Stomach (tissue), 8 donors: ENCODE measurements at regions not wholly inside any gene's neighbourhood (a gene's known extent, or its start where the extent isn't known, plus 50 kb on each side); places are given as distances from the start of the nearest gene placed in this dataset.
"Not testable (repeated sequence)": the region's sequence is repeated elsewhere in the genome, so short reads cannot be mapped to it uniquely, and the experiment has no call there.

ENCODE experiments used
- DNase-seq, 2 donors: peaks; one replicate each; pipeline versions ENCODE4 v3.0.0 to v3.0.0-alpha.2; 2013 to 2019
- H3K27ac ChIP-seq, 5 donors: fragments of 200-600 bp in 4 of 5; sonication (generic) in 4 of 5; one replicate each; pipeline ENCODE4 v1.5.1; 2013 to 2019; ENCODE audit warnings: mild to moderate bottlenecking in 1 of 5, moderate library complexity in 1 of 5
- H3K27me3 ChIP-seq, 3 donors: fragments of 200-600 bp; sonication (generic); one replicate each; pipeline ENCODE4 v1.5.1; 2017 to 2019; ENCODE audit warnings: mixed run types in 1 of 3
- H3K36me3 ChIP-seq, 4 donors: fragments of 200-600 bp; sonication (generic); 1 replicate in 3 of 4; 2 replicates in 1 of 4; pipeline ENCODE4 v1.5.1; 2016 to 2019
- H3K4me1 ChIP-seq, 4 donors: fragments of 200-600 bp; sonication (generic); one replicate each; pipeline ENCODE4 v1.5.1; 2016 to 2019
- H3K4me3 ChIP-seq, 4 donors: fragments of 200-600 bp; sonication (generic) in 3 of 4; one replicate each; pipeline ENCODE4 v1.5.1; 2016 to 2019; ENCODE audit warnings: mild to moderate bottlenecking in 1 of 4
- H3K9me3 ChIP-seq, 4 donors: fragments of 200-600 bp; sonication (generic); one replicate each; pipeline ENCODE4 v1.5.1; 2016 to 2019
- EP300 ChIP-seq: sonication (generic); formaldehyde crosslinking; IDR thresholded peaks from one replicate; pipeline ENCODE4 v1.6.1; 2017; ENCODE audit warnings: antibody characterized with exemption
- POLR2A ChIP-seq, 4 donors: fragments of 450-650 bp; IDR thresholded peaks; one replicate each; pipeline ENCODE4 v1.6.1; 2016; ENCODE audit warnings: antibody characterized with exemption in 4 of 4, control low read depth in 2 of 4, mild to moderate bottlenecking in 1 of 4, moderate library complexity in 1 of 4
- POLR2AphosphoS5 ChIP-seq, 3 donors: sonication (generic); formaldehyde crosslinking; IDR thresholded peaks; one replicate each; pipeline ENCODE4 v1.6.1; 2016; ENCODE audit warnings: antibody characterized with exemption in 3 of 3
- WGBS, 5 donors: extraction: QIAGEN DNeasy Blood & Tissue Kit in 3 of 5; methylation state at CpG; one replicate each; pipeline versions ENCODE4 v1.1.5 to v1.1.7; 2013 to 2018; 5-methylcytosine and 5-hydroxymethylcytosine counted together
- intact Hi-C: fragments of 100-400 bp; cut with DNase I; formaldehyde crosslinking; loops from one replicate; pipeline ENCODE4 v1.15.1; 2023; ENCODE audit warnings: low total_unique reads
- TF ChIP-seq, protein P1 (sequence below), 7 experiments: fragments of 450-650 bp in 4 of 7; fragments of 200-600 bp in 3 of 7; sonication (generic) in 3 of 7; IDR thresholded peaks; one replicate each; pipeline ENCODE4 v1.5.1; 2016 to 2019; ENCODE audit warnings: antibody characterized with exemption in 7 of 7, control low read depth in 2 of 7, mild to moderate bottlenecking in 1 of 7
- donor health status: healthy with polysubstance abuse.
- donor health status: Bipolar disorder and iron deficiency.
- donor health status: healthy.

DNA sequence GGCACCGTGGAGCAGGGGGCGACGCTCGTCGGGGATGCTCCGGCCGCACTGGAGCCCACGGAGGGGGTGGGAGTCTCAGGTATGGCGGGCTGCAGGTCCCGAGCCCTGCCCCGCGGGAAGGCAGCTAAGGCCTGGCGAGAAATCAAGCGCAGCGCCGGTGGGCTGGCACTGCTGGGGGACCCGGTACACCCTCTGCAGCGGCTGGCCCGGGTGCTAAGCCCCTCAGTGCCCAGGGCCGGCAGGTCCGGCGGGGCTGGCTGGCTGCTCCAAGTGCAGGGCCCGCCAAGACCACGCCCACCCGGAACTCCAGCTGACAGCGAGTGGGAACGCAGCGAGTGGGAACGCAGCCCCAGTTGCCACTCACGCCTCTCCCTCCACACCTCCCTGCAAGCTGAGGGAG, 676.4 kb downstream of the SI start:
- Histone ChIP-seq H3K4me3 (no peak overlapping the region), H3K36me3 (no peaks in the 10 kb centered on the region), H3K9me3 (peaks cover 0 to 8% (median 0%) of the 10 kb centered on the region in 4 donors), H3K27ac (no peak overlapping the region), H3K27me3 (no peaks in the 10 kb centered on the region), H3K4me1 (no peaks in the 10 kb centered on the region)
- intact Hi-C loops, result no loop called here
- TF ChIP-seq POLR2A (IDR thresholded peaks at IDR 0.05), result no peak
- TF ChIP-seq, protein P1, sequence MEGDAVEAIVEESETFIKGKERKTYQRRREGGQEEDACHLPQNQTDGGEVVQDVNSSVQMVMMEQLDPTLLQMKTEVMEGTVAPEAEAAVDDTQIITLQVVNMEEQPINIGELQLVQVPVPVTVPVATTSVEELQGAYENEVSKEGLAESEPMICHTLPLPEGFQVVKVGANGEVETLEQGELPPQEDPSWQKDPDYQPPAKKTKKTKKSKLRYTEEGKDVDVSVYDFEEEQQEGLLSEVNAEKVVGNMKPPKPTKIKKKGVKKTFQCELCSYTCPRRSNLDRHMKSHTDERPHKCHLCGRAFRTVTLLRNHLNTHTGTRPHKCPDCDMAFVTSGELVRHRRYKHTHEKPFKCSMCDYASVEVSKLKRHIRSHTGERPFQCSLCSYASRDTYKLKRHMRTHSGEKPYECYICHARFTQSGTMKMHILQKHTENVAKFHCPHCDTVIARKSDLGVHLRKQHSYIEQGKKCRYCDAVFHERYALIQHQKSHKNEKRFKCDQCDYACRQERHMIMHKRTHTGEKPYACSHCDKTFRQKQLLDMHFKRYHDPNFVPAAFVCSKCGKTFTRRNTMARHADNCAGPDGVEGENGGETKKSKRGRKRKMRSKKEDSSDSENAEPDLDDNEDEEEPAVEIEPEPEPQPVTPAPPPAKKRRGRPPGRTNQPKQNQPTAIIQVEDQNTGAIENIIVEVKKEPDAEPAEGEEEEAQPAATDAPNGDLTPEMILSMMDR (IDR thresholded peaks at IDR 0.05), result no peak
- no peak for TF ChIP-seq POLR2AphosphoS5 (IDR thresholded peaks at IDR 0.05)
- no peak for TF ChIP-seq EP300
- 86 to 99% (median 93%) methylated on average over 12 to 30 of the region's 30 CpGs for WGBS, 5 donors
- DNase-seq, result no peak

DNA sequence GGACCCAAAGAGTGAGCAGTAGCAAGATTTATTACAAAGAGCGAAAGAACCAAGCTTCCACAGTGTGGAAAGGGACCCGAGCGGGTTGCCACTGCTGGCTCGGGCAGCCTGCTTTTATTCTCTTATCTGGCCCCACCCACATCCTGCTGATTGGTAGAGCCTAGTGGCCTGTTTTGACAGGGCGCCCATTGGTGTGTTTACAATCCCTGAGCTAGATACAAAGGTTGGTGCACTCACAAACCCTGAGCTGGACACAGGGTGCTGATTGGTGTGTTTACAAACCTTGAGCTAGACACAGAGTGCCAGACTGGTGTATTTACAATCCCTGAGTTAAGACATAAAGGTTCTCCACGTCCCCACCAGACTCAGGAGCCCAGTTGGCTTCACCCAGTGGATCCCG, 676.9 kb downstream of the SI start:
- H3K36me3 ChIP-seq, H3K4me1 ChIP-seq, H3K27me3 ChIP-seq, intact Hi-C loops, DNase-seq, H3K4me3 ChIP-seq, H3K9me3 ChIP-seq, H3K27ac ChIP-seq: not testable (repeated sequence)
- WGBS, 5 donors, result 56 to 82% (median 61%) methylated on average over 5 to 7 of the region's 7 CpGs

DNA sequence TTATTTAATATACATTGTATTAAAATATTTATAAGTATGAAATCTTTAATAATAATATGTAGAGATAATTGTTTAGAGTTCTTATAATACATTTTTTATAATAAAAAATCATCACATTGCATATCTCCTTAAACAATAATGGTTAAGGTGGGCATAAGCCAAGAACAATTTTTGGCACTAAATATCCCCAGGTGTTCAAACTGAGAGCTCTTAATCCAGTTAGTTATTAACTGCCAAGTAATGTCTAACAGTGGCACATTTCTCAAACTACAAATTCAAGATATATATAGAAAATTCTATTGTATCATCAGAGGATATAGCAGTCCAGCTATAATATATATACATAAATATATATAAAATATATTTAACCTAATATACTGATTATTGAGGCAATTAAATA, 680.8 kb downstream of the SI start:
- Histone ChIP-seq H3K4me1 (no peaks in the 10 kb centered on the region), H3K36me3 (no peaks in the 10 kb centered on the region), H3K27me3 (no peaks in the 10 kb centered on the region), H3K4me3 (no peak overlapping the region), H3K9me3 (peaks cover 0 to 8% (median 0%) of the 10 kb centered on the region in 4 donors), H3K27ac (no peak overlapping the region)
- TF ChIP-seq POLR2AphosphoS5 (IDR thresholded peaks at IDR 0.05) (no peak), EP300 (no peak), POLR2A (IDR thresholded peaks at IDR 0.05) (no peak)
- TF ChIP-seq, protein P1 (IDR thresholded peaks at IDR 0.05), result no peak
- intact Hi-C loops, result no loop called here
- no peak for DNase-seq

DNA sequence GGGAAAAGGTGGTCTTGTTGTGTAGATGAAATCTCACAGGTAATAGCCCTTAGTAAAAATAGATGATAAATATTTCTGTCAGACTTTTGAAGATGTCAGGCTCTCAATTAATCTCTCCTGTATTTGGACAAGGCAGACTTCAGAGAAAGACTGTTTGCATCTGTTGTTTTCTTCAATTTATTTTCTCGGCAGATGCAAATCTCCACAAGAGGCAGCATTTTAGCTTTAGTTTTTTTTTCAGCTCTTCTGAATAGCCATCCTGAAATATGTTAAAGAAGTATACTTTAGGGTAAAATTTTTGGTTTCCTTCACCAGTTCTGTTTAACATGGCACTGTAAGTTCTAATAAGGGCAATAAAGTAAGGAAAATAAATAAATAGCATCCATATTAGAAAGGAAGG, 685.1 kb downstream of the SI start:
- 18 to 59% (median 31%) methylated on average over 1 of the region's 1 CpG for WGBS, 5 donors
- intact Hi-C loops, result no loop called here
- DNase-seq, result no peak
- no peaks in the 10 kb centered on the region for H3K27me3 ChIP-seq
- H3K4me3 ChIP-seq, result no peak overlapping the region
- no peaks in the 10 kb centered on the region for H3K36me3 ChIP-seq
- no peak overlapping the region for H3K27ac ChIP-seq
- TF ChIP-seq POLR2A (IDR thresholded peaks at IDR 0.05), result no peak
- TF ChIP-seq, protein P1 (IDR thresholded peaks at IDR 0.05), result no peak
- TF ChIP-seq EP300, result no peak
- TF ChIP-seq POLR2AphosphoS5 (IDR thresholded peaks at IDR 0.05), result no peak
- H3K4me1 ChIP-seq, result no peaks in the 10 kb centered on the region
- no peaks in the 10 kb centered on the region for H3K9me3 ChIP-seq

DNA sequence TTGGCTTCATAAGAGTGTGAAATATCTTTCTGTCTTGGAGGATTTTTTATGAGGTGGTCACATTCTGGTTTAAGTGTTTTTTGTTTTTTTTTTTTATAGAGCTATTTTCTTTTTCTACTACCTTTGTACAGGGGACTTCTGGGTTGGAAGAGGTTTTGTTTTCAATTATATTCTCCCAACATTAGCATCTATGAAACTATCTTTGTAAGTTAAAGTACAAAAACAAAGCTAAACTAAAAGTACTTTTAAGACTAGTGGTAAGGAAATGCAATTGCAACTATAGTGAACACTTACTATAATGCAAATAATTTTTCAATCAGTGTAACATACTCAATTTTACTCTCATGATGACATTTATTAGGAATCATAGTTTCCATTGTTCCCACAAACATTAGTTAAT, 688.2 kb downstream of the SI start:
- H3K9me3 ChIP-seq, result no peaks in the 10 kb centered on the region
- no peaks in the 10 kb centered on the region for H3K36me3 ChIP-seq
- H3K4me1 ChIP-seq, result no peaks in the 10 kb centered on the region
- intact Hi-C loops, result no loop called here
- no peak overlapping the region for H3K27ac ChIP-seq
- TF ChIP-seq EP300 (no peak), POLR2A (IDR thresholded peaks at IDR 0.05) (no peak), POLR2AphosphoS5 (IDR thresholded peaks at IDR 0.05) (no peak)
- TF ChIP-seq, protein P1 (IDR thresholded peaks at IDR 0.05), result peak in 1 of 7 experiments; percentile 13
- no peak overlapping the region for H3K4me3 ChIP-seq
- no peak for DNase-seq
- H3K27me3 ChIP-seq, result no peaks in the 10 kb centered on the region
